ENCODE measurements at regions not wholly inside any gene's neighbourhood (a gene's known extent, or its start where the extent isn't known, plus 50 kb on each side); places are given as distances from the start of the nearest gene placed in this dataset.

GRCh38 chr5:2355859-2356258, 395.6 kb downstream of the IRX2 start:
- Histone ChIP-seq H3K9me3 (ENCODE audit: control insufficient read depth in 1 of 2, insufficient read depth in 1 of 2, low read depth in 1 of 2, low read length in 2 of 2) (peaks cover 0 to 13% of the 10 kb centered on the region in 2 experiments; a peak in 2 of 4 replicates), H3K9ac (ENCODE audit: low read length) (no peak overlapping the region), H3K27ac (ENCODE audit: low read depth, low read length) (no peak overlapping the region), H3K27me3 (ENCODE audit: insufficient read depth, low read length) (no peaks in the 10 kb centered on the region), H3K9me2 (ENCODE audit: insufficient read depth) (no peaks in the 10 kb centered on the region), H3K4me3 (replicated peaks in 1 of 2; ENCODE audit: low read depth in 1 of 2, low read length in 2 of 2) (no peak overlapping the region), H3K79me2 (ENCODE audit: insufficient read depth, low read length) (no peaks in the 10 kb centered on the region), H3K4me1 (ENCODE audit: control insufficient read depth in 1 of 2, insufficient read depth in 2 of 2, low read length in 2 of 2) (no peaks in the 10 kb centered on the region), H3K36me3 (ENCODE audit: control insufficient read depth in 1 of 2, insufficient read depth in 2 of 2, low read length in 2 of 2) (no peaks in the 10 kb centered on the region), H3K4me2 (ENCODE audit: low read length) (no peak overlapping the region), H2AFZ (ENCODE audit: low read depth, low read length, poor library complexity, severe bottlenecking) (no peak overlapping the region), H4K20me1 (ENCODE audit: insufficient read depth) (no peaks in the 10 kb centered on the region)
- POLR2A ChIA-PET = no interaction called here
- RAD21 ChIA-PET (ENCODE audit: low non-redundant PET in 1 of 2, low total read pairs in 2 of 2, uncharacterized antibody in 2 of 2, unreplicated experiment in 2 of 2) = no interaction called here
- CTCF ChIA-PET = no interaction called here
- TF ChIP-seq EGR1 (IDR thresholded peaks at IDR 0.05; ENCODE audit: low read depth) = no peak
- TF ChIP-seq SRF (IDR thresholded peaks at IDR 0.05; ENCODE audit: low read depth) = no peak
- BruUV-seq (replicated peaks) = no TSS peak
- ATAC-seq (no peak), DNase-seq (ENCODE audit: low read depth, low spot score) (no peak)
- intact Hi-C loops (cut with micrococcal nuclease) = no loop called here

- CTCF ChIA-PET = no interaction called here
- Histone ChIP-seq H4K20me1 (ENCODE audit: insufficient read depth) (no peaks in the 10 kb centered on the region), H3K4me1 (ENCODE audit: control insufficient read depth in 1 of 2, insufficient read depth in 2 of 2, low read length in 2 of 2) (no peaks in the 10 kb centered on the region), H3K27me3 (ENCODE audit: insufficient read depth, low read length) (no peaks in the 10 kb centered on the region), H3K9me3 (ENCODE audit: control insufficient read depth in 1 of 2, insufficient read depth in 1 of 2, low read depth in 1 of 2, low read length in 2 of 2) (peaks cover 0 to 18% of the 10 kb centered on the region in 2 experiments; a peak in 2 of 4 replicates), H2AFZ (ENCODE audit: low read depth, low read length, poor library complexity, severe bottlenecking) (no peak overlapping the region), H3K4me3 (replicated peaks in 1 of 2; ENCODE audit: low read depth in 1 of 2, low read length in 2 of 2) (no peak overlapping the region), H3K79me2 (ENCODE audit: insufficient read depth, low read length) (no peaks in the 10 kb centered on the region), H3K9me2 (ENCODE audit: insufficient read depth) (no peaks in the 10 kb centered on the region), H3K36me3 (ENCODE audit: control insufficient read depth in 1 of 2, insufficient read depth in 2 of 2, low read length in 2 of 2) (no peaks in the 10 kb centered on the region), H3K4me2 (ENCODE audit: low read length) (no peak overlapping the region), H3K9ac (ENCODE audit: low read length) (no peak overlapping the region), H3K27ac (ENCODE audit: low read depth, low read length) (no peak overlapping the region)
- ATAC-seq (no peak), DNase-seq (ENCODE audit: low read depth, low spot score) (no peak)
- no TSS peak for BruUV-seq (replicated peaks)
- RAD21 ChIA-PET (ENCODE audit: low non-redundant PET in 1 of 2, low total read pairs in 2 of 2, uncharacterized antibody in 2 of 2, unreplicated experiment in 2 of 2) = no interaction called here
- intact Hi-C loops (cut with micrococcal nuclease) = no loop called here
- POLR2A ChIA-PET = no interaction called here
- TF ChIP-seq CEBPB (IDR thresholded peaks at IDR 0.05; ENCODE audit: low read depth) (no peak), RAD21 (IDR thresholded peaks at IDR 0.05; ENCODE audit: low read depth) (no peak), REST (IDR thresholded peaks at IDR 0.05; ENCODE audit: low read depth) (no peak), POLR2AphosphoS5 (IDR thresholded peaks at IDR 0.05; ENCODE audit: low read depth, low read length) (no peak), ZNF274 (IDR thresholded peaks at IDR 0.05; ENCODE audit: low read depth, low read length) (no peak), EZH2phosphoT487 (IDR thresholded peaks at IDR 0.05; ENCODE audit: borderline replicate concordance) (no peak), ATF3 (IDR thresholded peaks at IDR 0.05) (no peak), SRF (IDR thresholded peaks at IDR 0.05; ENCODE audit: low read depth) (no peak), ZBTB33 (IDR thresholded peaks at IDR 0.05; ENCODE audit: extremely low read depth, insufficient replicate concordance, low read length) (no peak), CTCF (IDR thresholded peaks at IDR 0.05 in 2 of 3, conservative IDR thresholded peaks at IDR 0.05 in 1 of 3; ENCODE audit: borderline replicate concordance in 1 of 3, insufficient read depth in 1 of 3, low read depth in 2 of 3, low read length in 2 of 3) (no peak), FOSL1 (IDR thresholded peaks at IDR 0.05; ENCODE audit: low read depth) (no peak)
Observed at GRCh38 chr5:2353871-2354440, 397.5 kb downstream of the IRX2 start.

Data from HCT116 (cell line).